ENCODE measurements at regions not wholly inside any gene's neighbourhood (a gene's known extent, or its start where the extent isn't known, plus 50 kb on each side); places are given as distances from the start of the nearest gene placed in this dataset.
"Not testable (repeated sequence)": the region's sequence is repeated elsewhere in the genome, so short reads cannot be mapped to it uniquely, and the experiment has no call there.

DNA sequence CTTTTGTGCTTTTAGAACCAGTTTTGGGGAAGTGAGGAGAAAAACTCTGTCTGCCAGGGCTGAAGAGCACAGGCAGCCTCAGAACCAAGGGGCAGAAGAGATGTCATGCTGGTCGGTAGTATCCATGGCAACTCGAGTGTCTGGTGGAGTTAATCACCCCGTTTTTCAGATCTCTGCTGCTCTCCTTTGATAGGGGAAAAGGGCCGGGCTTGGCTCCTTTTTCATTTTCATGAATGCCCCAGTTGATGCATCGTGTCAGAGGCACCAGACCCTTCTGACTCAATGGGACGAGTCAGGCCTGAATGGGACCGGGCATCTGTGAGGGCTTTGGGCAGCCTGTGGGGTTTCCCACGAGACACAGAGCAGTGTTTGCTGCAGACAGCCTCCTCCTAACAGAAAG is 304.6 kb downstream of the ABCC12 start:
- peak in 1 of 3 experiments; percentile 21 for DNase-seq

- DNase-seq, result no peak
These were observed 306.1 kb downstream of the ABCC12 start for GRCh38 chr16:47849736-47850135.

DNA sequence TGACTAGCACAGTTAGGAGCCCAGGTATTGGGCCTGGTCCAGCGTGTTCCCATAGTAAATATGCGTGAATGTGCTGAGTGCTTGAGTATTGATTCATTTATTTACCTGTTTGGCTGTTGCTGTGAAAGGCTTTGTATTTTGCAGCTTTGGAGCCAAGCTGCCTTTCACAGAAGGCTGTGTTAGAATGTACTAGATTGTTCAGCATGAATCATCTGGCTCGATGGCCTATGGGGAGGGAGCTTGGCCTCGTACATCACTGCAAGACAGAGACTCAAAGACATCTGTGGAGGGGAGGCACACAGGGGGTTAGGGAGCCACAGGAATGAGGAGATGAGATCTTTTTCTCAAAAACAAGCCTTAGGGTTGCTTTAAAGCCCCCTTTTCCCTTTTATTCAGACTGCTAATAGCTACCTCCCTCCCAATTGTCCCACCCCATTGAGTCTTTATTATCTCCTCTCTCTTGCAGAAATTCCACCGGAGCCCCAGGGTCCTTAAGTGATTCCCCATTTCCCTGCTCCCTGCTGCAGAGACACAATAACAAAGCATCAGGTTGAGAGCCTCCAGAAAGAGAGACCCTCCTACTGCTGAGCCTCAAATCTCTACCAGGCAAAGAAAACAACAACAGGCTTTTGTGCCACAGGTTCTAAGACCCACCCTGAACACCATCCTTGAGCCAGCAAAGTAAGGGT is 307.2 kb downstream of the ABCC12 start:
- no peak for DNase-seq

DNA sequence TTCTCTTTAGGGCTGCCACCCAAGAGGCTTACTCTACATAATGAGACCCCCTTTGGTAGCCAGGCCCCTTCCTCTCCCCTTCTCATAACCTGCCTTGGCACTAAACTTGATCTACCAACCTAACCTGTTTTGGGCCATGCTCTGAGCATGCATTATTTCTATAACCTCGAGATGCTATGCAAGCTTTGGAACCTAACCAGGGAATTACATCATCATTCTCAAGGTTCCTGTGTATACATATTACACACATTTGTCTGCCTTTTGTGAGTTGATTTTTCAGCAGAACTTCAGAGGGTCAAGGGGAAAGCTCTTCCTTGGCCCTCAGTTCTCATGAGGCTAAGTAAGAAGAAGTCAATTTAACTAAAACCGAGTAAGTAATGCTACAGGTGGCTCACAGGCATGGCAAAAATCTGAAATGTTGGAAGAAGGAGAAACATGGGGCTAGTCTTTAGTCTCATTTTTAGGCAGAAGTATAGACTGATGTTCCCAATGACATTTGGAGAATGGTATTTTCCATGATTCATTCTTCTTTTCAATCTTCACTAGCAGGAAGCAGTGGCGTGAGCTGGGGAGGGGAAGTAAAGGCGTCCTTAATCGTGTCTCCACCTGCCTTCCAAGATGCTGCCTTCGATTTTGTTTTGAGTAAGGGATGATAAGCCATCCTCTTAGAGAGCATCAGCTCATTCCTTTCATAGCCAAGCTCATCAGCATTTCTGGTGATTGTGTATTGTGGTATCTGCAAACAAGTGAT is 308.4 kb downstream of the ABCC12 start:
- DNase-seq, result no peak

GRCh38 chr16:47834485-47835024 is 321.2 kb downstream of the ABCC12 start:
- no peak for DNase-seq

DNA sequence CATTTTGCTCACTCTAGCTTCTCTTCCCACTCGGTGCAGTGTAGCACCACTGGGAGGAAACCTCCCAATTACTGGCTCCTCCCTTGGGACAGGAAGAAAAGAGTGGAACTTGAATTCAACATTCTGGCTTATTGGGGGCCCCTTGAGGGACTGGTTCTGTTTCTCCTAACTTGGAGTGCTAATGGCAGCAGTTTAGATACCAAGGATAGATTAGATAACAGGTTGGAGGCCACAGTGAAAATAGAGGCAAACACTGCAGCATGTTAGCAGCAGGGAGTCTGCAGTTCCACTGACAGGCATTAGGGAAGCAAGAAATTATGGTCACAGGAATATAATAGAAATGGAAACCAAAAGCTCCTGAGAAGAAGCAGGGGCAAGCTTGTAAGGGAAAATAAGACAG is 322.0 kb downstream of the ABCC12 start:
- no peak for DNase-seq

- no peak for DNase-seq
These were observed 325.8 kb downstream of the ABCC12 start for GRCh38 chr16:47829850-47830600.

DNA sequence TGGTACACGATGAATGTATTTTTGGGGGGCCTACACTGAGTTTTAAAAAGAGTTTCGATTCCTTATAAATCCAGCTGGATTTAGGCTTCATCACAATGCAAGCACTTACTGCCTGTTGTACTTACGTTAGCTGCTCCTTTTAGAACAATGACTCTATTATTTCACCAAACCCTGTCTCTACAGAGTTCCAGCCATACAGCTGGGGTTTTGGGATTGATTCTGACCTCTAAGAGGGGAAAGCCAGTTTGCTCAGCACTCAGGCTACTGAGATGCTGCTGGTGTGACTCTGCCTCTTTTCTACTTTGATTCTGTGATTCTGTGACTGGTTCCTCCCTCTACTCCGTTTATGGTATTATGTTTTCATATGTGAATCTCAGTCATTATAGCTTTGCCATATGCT is 329.7 kb downstream of the ABCC12 start:
- DNase-seq, result no peak

DNA sequence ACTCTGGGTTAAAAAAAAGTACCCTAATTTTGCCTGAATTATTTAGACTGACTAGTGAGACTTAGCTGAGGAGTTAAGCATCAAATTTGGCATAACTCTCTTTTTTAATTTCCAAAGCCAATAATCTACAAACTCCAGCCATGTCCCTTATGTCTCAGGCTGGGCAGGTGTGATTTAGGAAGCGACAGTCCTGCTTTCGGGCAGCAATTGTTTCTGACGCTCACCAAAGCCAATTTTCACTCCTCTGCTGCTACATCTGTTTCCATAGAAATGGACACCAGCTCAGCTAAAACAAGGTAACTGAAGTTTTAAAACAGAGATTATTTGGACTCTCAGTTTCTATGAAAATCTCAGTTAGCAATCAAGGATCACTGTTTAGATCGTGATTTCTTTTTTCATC is 338.7 kb downstream of the ABCC12 start:
- no peak for DNase-seq

- DNase-seq, result no peak
These were observed 339.3 kb downstream of the ABCC12 start for GRCh38 chr16:47816511-47816910.

DNA sequence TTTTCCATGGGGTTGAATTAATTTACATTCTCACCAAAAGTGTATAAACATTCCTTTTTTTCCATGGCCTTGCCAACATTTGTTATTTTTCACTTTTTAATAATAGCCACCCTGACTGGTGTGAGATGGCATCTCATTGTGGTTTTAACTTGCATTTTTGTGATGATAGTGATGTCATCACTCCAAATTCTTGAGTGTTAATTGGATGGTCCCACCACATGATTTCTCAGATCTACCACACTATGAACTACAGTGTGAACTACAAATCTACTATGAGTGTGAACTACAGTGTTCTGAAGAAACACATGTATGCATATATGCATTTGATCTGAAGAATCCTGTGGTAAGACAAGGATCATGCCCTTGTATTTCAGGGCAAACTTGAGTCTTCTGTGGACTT is 340.1 kb downstream of the ABCC12 start:
- no peak for DNase-seq

- DNase-seq, result not testable (repeated sequence)
These were observed 344.0 kb downstream of the ABCC12 start for GRCh38 chr16:47811758-47812157.

DNA sequence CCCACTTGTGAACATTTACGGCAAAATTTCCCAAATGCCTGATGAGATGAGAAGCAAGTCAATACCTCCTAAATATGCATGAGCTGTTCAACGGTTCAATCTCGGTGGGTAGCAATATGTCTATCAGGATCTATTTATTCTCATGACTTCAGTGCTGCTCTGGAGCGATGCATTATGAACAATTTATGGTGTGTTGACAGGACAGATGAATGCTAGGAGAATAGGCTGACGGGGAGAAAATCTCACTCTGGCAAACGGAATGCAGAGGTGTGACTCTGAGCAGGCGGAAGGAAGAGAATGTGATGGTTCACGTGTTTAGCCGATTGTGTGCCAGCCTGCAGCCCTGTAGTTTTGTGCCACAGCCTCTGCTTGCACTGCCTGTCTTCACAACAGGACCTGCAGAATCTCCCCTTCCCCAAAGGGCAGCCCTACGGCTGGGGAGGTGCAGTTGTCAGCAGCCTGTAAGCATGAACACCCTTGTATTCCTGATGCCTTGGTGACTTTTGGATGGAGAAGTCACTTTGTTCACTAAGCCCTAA is 345.2 kb downstream of the PHKB start:
- peak in 1 of 3 experiments; percentile 7 for DNase-seq

GRCh38 chr16:47787696-47788095 is 326.6 kb downstream of the PHKB start:
- DNase-seq, result no peak

DNA sequence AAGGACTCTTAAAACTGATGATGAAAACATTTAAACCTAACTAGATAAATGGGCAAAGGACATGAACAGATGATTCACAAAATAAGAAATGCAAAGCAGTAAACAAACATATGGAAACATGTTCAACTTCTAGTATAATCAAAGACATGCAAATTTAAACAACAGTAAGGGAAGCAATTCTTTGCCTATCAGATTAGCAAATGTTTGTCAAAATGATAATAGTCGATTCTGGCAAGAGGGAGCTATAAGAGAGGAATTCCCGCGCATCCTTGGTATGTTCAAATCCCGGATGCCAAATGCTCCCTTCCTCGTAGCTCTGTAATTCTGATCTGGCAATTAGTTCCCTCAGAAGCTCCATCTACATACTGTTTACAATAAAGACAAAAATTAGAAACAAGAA is 320.5 kb downstream of the PHKB start:
- no peak for DNase-seq

DNA sequence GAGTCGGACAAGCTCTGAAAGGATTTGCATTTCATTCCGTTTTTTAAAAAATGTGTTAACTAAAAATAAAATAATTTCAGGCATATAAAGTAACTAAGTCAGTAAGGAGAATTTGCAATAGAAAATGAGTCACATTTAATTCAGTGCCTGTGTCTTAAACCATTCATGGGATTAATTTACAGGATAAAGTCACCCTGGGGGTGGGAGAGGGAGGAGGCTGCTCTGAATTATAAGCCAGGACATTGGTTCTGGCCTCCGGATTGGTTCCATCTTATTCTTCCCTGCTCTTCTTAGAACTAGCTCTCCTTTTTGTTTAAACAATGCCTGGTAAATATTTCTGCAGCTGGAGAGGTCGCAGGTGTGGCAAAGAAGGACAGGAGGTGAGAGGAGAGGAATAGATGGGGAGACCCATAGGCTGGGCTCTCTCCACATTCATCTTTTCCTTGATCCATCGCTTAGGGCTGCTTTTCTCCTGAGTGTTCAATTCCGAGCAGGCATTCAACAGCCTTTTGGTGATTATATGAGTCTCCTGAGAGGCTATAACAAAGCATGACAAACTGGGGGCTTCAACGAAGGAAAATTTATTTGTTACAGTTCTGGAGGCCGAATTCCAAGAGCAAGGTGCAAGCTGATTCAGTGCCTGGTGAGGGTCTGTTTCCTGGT is 319.2 kb downstream of the PHKB start:
- peak in 1 of 3 experiments; percentile 4 for DNase-seq

- DNase-seq, result no peak
These were observed 318.3 kb downstream of the PHKB start for GRCh38 chr16:47779201-47780016.

DNA sequence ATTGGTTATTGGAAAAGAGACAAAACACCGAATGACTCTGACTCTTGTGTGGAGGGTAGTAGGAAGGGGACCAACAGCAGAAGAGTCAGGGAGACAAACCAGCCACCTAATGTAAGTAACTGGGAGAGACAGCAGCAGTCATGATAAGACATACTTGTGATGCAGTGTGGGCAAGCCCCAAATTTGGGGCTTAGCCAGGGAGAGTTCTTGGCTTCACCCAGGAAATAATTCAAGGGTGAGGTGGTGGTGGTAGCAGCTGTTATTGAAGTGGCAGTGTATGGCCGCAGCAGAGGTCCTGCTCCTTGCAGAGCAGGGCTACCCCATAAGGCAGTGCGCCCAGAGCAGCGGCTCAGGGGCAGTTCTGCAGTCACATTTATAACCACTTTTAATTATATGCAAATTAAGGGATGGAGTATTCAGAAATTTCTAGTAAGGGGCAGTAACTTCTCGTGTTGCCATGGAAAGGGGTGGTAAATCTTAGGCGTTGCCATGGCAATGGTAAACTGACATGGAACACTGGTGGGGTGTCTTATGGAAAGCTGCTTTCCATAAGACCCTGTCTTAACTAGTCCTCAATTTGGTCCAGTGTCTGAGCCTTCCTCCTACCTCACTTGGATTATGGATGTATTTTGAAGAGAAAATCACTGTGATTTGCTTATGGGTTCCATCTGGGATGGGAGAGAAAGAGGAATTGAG is 317.1 kb downstream of the PHKB start:
- no peak for DNase-seq

DNA sequence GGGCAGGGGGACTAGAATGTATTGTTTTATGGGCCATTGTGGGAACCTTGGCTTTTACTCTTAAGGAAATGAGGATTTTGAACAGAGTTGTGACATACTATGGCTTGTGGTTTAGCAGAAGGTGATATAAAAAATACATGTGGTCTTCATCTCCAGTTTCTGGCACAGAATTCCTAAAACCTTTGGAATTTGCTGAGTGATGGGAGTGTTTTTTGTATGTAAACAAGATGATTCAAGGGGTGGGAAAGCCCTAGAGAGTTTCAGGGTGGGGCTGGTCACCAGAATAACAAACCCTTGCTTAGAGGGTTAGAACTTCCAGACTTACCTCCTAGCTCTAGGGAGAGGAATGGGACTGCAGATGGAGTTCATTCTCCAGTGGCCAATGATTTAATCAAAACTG is 316.1 kb downstream of the PHKB start:
- no peak for DNase-seq

DNA sequence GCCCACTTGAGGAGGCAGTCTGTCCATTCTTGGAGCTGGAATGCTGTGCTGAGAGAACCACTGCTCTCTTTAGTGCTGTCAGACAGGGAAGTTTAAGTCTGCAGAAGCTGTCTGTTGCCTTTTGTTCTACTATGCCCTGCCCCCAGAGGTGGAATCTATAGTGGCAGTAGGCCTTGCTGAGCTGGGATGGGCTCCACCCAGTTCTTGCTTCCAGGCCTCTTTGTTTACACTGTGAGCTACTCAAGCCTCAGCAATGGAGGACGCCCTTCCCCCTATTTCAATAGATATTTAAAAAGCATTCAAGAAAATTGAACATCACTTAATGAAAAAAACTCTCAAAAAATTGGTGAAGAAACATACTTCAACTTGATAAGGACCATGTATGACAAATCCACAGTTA is 313.5 kb downstream of the PHKB start:
- peak in 2 of 3 experiments; percentile 6 to 7 for DNase-seq

GRCh38 chr16:47753659-47754058 is 292.5 kb downstream of the PHKB start:
- peak in 1 of 3 experiments; percentile 28 for DNase-seq
